Testis (tissue), 2 donors: ENCODE measurements at regions not wholly inside any gene's neighbourhood (a gene's known extent, or its start where the extent isn't known, plus 50 kb on each side); places are given as distances from the start of the nearest gene placed in this dataset.

Experiments used
- DNase-seq: peaks from one replicate; pipeline ENCODE4 v3.0.0-alpha.2; 2019
- H3K27ac ChIP-seq, 2 donors: fragments of 200-600 bp; sonication (generic); one replicate each; pipeline ENCODE4 v1.5.1; 2019
- H3K27me3 ChIP-seq: fragments of 200-600 bp; sonication (generic); one replicate; pipeline ENCODE4 v1.5.1; 2019
- H3K36me3 ChIP-seq: fragments of 200-600 bp; sonication (generic); one replicate; pipeline ENCODE4 v1.5.1; 2017; ENCODE audit warnings: low read depth; ENCODE audit errors: missing control alignments
- H3K4me1 ChIP-seq: fragments of 200-600 bp; sonication (generic); one replicate; pipeline ENCODE4 v1.5.1; 2019
- H3K4me3 ChIP-seq, 2 donors: fragments of 200-600 bp; sonication (generic); one replicate each; pipeline ENCODE4 v1.5.1; 2017 to 2019
- H3K9me3 ChIP-seq: fragments of 200-600 bp; sonication (generic); one replicate; pipeline ENCODE4 v1.5.1; 2017
- CTCF ChIP-seq, 3 experiments: fragments of 450-650 bp in 2 of 3; fragments of 200-600 bp in 1 of 3; sonication (generic) in 1 of 3; IDR thresholded peaks; one replicate each; pipeline ENCODE4 v1.5.1; 2016 to 2019; ENCODE audit warnings: antibody characterized with exemption in 3 of 3, mild to moderate bottlenecking in 2 of 3, moderate library complexity in 1 of 3
- POLR2A ChIP-seq: fragments of 450-650 bp; IDR thresholded peaks from one replicate; pipeline ENCODE4 v1.6.1; 2017; ENCODE audit warnings: antibody characterized with exemption, mild to moderate bottlenecking, moderate library complexity
- WGBS, 2 donors: methylation state at CpG; one replicate each; pipeline ENCODE4 v1.1.5; 2018; 5-methylcytosine and 5-hydroxymethylcytosine counted together
- intact Hi-C: fragments of 100-400 bp; cut with DNase I; formaldehyde crosslinking; loops from one replicate; pipeline ENCODE4 v1.15.1; 2023; ENCODE audit warnings: low total_unique reads

- Histone ChIP-seq H3K9me3 (no peaks in the 10 kb centered on the region), H3K4me1 (no peaks in the 10 kb centered on the region), H3K27me3 (no peaks in the 10 kb centered on the region), H3K36me3 (no peaks in the 10 kb centered on the region), H3K4me3 (no peak overlapping the region), H3K27ac (no peak overlapping the region)
- no peak for TF ChIP-seq CTCF (IDR thresholded peaks at IDR 0.05)
- TF ChIP-seq POLR2A, result no peak
- intact Hi-C loops, result no loop called here
- WGBS, 2 donors, result 88 to 89% methylated on average over 5 of the region's 5 CpGs
- DNase-seq, result no peak
These were observed 309.2 kb downstream of the LIG4 start for GRCh38 chr13:107906131-107906530.

GRCh38 chr13:107901996-107902562, 313.3 kb downstream of the LIG4 start:
- no peak overlapping the region for H3K27ac ChIP-seq
- 78 to 88% methylated on average over 3 of the region's 3 CpGs for WGBS, 2 donors
- TF ChIP-seq POLR2A (no peak), CTCF (IDR thresholded peaks at IDR 0.05) (no peak)
- no peaks in the 10 kb centered on the region for H3K27me3 ChIP-seq
- no peak for DNase-seq
- intact Hi-C loops, result no loop called here
- no peak overlapping the region for H3K4me3 ChIP-seq
- no peaks in the 10 kb centered on the region for H3K4me1 ChIP-seq
- H3K9me3 ChIP-seq, result no peaks in the 10 kb centered on the region
- H3K36me3 ChIP-seq, result no peaks in the 10 kb centered on the region

- Histone ChIP-seq H3K36me3 (no peaks in the 10 kb centered on the region), H3K27ac (no peak overlapping the region), H3K27me3 (no peaks in the 10 kb centered on the region), H3K4me3 (no peak overlapping the region), H3K4me1 (no peaks in the 10 kb centered on the region), H3K9me3 (no peaks in the 10 kb centered on the region)
- no peak for DNase-seq
- WGBS, 2 donors, result 87 to 89% methylated on average over 2 of the region's 2 CpGs
- TF ChIP-seq CTCF (IDR thresholded peaks at IDR 0.05) (no peak), POLR2A (no peak)
- intact Hi-C loops, result no loop called here
These were observed 314.1 kb downstream of the LIG4 start for GRCh38 chr13:107901230-107901629.

- no peak overlapping the region for H3K4me3 ChIP-seq
- no peaks in the 10 kb centered on the region for H3K36me3 ChIP-seq
- H3K27me3 ChIP-seq, result no peaks in the 10 kb centered on the region
- 75 to 90% methylated on average over 2 of the region's 2 CpGs for WGBS, 2 donors
- intact Hi-C loops, result no loop called here
- H3K27ac ChIP-seq, result no peak overlapping the region
- TF ChIP-seq CTCF (IDR thresholded peaks at IDR 0.05), result no peak
- no peak for DNase-seq
- H3K4me1 ChIP-seq, result no peaks in the 10 kb centered on the region
- no peaks in the 10 kb centered on the region for H3K9me3 ChIP-seq
These were observed 314.6 kb downstream of the LIG4 start for GRCh38 chr13:107900775-107901174.

GRCh38 chr13:107886118-107886517, 329.2 kb downstream of the LIG4 start:
- Histone ChIP-seq H3K4me1 (no peaks in the 10 kb centered on the region), H3K27me3 (no peaks in the 10 kb centered on the region), H3K36me3 (no peaks in the 10 kb centered on the region), H3K4me3 (no peak overlapping the region), H3K9me3 (no peaks in the 10 kb centered on the region), H3K27ac (no peak overlapping the region)
- 69 to 84% methylated on average over 2 of the region's 2 CpGs for WGBS, 2 donors
- no peak for DNase-seq
- TF ChIP-seq CTCF (IDR thresholded peaks at IDR 0.05) (no peak), POLR2A (no peak)
- intact Hi-C loops, result no loop called here
